NCI-H146 treated with DMSO at 0.1 percent for 48 hours (cell line): ENCODE measurements at regions not wholly inside any gene's neighbourhood (a gene's known extent, or its start where the extent isn't known, plus 50 kb on each side); places are given as distances from the start of the nearest gene placed in this dataset.
A peak's percentile ranks its signal among the peaks of the same experiment; 100 is the strongest.

Experiments used
- DNase-seq: peaks from one replicate; lab custom pipeline; 2025; ENCODE audit not compliant: unreplicated experiment; lab: John Stamatoyannopoulos, UW

DNA sequence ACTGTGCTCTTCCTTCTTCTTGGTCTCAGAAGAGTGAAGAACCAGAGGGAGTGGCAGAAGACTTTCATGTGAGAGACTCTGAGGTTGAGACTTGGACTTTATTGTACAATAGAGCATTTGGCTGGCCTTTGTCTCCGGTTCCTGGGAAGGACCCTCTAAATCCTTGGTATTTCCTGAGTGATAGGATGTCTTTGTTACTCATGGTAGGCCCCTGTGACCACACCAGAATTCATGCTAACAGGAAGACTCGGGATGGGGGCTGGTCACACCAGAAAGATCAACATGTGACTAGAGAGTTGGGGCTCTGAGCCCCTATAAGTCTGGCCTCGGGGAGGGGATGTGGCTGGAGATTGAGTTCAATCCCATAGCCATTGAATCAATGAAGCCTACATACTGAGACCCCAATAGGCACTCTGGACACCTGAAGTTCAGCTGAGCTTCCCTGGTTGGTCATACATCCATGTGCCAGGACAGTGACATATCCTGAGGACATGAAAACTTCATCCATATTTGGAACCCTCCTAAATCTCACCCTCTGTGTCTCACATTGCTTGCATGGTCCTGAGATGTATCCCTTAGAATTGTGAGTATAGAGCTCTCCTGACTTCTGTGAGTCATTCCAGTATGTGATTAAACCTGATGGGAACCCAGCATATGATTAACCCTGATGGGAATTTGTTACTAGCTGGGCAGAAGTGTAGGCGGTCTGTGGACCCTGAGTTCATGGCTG lies 201.7 kb downstream of the GADD45G start:
- no peak for DNase-seq

DNA sequence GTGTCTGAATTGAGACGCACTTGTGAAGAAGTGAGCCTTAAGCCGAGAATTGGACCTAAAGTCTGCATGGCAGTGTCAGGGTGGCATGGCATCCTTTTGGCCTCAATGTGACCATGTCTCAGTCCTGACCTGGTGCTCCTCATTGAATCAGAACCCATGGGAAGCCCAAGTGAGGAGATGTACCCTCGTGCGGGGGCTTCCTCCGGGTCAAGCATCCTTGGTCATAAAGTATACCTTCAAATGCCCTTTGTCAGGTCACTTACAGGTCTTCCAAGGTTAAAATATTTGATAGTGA lies 202.2 kb downstream of the GADD45G start:
- DNase-seq: no peak

GRCh38 chr9:89807682-89808075 lies 202.9 kb downstream of the GADD45G start:
- no peak for DNase-seq

DNA sequence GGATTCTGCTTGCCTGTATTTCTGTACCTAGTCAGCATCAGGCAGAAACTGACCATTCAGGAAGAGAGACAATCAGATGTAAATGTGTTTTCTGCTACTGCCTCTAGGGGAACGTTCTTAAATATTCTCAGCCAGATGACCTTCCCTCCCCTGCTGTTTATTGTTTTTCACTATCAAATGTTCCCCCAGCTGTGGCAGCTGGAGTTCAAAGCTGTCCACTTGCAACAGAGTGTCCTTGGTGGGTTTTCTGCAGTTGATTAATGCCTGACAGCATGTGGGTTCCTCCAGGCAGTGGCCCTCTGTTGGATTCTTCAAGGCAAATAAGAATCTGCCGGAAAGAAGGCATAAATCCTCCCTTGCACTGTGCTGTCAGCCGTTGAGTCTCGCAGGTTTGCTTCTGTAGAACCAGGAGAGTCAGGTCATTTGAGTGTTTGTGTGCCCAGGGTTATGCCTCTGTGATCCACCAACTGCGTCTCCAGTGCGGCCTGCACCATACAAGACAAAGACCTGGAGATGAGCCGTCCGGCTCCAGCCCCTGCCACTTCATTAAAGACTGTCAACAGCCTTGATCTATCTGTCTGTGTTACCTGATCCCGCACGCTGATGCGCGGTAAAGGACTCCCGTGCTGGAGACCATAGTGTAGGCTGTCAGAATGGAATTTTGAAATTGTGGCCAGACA lies 203.4 kb downstream of the GADD45G start:
- peak; percentile 34 for DNase-seq

DNA sequence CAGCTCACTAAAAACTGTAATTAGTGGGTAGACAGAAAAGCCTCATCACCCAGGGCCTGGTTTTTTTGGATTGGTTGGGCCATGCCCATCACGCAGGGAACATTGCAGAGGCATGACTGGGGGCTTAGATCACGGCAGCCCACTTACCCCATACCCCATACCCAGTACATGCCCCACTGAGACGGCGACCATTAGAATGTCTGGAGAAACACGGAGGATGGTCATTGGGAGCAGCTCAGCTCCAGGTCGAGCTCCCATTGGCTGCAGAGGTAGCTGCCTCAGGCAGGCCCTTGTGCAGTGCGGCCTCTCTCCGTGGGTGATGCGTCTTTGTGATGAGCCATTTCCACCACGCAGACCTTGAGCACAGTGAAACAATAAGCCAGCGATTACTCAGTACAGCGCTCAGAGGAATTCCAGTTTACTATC lies 204.0 kb downstream of the GADD45G start:
- no peak for DNase-seq

DNA sequence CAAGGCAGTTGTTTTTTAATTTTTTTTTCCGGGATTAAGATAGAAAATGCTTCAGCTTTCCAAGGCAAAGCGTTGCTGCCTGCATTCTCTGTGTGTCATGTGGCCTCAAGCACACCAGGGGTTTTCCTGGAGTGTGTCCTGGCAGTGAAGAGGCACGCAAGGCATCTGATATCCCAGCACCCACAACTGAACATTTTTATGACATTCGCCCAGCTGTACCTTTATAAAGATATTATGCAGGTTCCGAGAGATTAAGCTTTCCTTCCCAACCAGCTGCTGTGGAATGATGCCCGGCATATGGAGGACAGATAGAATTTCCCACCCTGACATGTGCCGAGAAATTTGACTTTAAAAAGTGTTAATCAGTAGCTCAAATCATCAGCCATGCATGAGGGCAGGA lies 205.6 kb downstream of the GADD45G start:
- no peak for DNase-seq

GRCh38 chr9:89811356-89811755 lies 206.5 kb downstream of the GADD45G start:
- no peak for DNase-seq

DNA sequence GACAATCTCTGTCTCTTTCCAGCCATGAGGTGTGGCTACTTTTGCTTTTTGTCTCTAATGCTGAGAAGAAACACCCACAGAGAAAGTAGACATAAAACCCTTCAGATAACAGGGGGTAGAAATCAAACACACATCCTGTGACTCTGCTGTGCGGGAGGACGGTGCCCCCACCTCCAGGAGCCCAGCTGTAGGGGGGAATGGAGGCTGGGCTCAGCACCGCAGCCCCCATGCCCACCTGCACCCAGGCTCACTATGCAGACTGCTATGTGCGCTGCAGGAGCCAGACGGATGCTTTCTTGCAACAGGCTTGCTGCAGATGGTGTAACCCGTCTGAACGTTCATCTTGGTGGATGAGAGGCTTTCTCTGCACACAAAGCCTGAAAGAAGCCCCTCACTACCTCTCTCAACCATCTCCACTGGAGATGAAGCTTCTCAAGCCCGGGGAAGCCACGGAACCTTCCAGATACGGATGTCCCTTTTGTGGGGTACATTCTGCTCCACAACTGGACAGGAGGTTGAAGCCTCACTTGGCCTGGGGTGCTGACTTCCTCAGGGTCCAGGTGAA lies 207.2 kb downstream of the GADD45G start:
- DNase-seq: no peak

GRCh38 chr9:89812556-89813181 lies 207.9 kb downstream of the GADD45G start:
- no peak for DNase-seq

GRCh38 chr9:89813482-89813881 lies 208.7 kb downstream of the GADD45G start:
- DNase-seq: no peak

DNA sequence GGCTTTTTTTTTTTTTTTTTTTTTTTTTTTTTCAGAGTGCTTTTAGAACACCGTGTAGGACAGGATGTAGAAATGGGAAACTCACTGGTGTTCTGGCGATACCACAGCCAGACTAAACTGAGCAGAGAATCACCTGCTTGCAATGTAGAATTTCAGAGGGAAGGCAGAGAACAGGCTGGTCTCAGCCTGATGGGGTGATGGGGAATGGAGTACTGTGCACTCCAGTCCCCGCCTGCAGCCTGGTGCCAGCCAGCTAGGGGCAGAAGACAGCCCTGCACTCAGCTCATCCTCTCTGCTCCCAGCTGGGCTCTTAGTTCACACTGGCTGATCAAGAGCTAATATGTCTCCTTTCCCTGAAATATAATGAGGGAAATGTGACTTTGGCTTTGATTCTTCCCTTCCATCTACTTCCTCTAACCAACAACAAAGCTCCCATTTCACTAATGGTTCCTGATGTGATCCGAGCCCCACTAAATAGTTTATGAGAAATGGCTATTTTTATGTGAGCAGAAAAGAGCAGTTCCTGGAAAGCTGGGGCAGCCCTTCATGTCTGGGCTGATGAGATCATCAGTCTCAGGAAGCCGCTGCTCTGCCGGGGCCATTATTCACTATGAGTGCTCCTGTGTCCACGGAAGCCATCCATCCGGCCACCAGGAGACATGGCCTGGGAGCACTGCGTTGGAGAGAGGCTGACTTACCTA lies 209.7 kb downstream of the GADD45G start:
- DNase-seq: no peak

DNA sequence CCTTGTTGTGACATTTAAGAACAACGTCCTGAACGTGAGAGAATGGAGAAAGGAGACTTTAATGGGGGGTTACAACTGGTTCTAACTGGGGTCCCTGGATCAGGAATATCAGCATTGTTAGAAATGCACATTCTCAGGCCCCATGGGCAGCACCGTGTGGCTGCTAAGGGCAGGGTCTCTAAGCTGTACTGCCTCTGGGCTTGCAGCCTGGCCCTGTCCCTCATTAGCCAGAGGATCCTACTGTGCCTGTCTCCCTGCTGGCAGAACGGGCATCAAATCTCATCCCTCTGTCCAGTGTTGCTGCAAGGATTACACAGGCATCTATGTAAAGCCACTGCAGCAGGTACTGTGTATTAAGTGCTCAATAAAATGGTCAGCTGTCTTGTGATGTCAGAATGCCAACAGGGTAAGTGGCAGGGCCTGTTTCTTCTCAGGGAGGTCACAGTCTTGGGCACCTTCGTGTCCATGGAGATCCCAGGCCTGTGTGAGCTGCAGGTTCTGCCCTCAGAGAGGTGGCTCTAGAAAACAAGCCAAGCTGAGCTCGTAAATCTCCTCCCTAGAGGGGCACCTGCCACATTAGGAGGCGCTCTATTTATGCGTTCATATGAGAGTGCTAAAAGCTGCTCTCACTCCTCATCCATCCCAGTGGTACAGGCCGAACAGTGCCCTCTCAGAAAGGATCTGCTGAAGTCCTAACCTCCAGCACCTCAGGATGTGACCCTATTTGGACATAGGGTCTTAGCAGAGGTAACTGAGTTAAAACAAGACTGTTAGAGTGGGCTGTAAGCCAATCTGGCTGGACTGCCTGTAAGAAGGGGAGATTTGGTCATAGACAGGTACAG lies 210.5 kb downstream of the GADD45G start:
- DNase-seq: no peak

- no peak for DNase-seq
Measured at GRCh38 chr9:89815903-89816573, 211.2 kb downstream of the GADD45G start.

- no peak for DNase-seq
Measured at GRCh38 chr9:89817151-89817950, 212.5 kb downstream of the GADD45G start.

- no peak for DNase-seq
Measured at GRCh38 chr9:89820337-89820736, 215.5 kb downstream of the GADD45G start.

DNA sequence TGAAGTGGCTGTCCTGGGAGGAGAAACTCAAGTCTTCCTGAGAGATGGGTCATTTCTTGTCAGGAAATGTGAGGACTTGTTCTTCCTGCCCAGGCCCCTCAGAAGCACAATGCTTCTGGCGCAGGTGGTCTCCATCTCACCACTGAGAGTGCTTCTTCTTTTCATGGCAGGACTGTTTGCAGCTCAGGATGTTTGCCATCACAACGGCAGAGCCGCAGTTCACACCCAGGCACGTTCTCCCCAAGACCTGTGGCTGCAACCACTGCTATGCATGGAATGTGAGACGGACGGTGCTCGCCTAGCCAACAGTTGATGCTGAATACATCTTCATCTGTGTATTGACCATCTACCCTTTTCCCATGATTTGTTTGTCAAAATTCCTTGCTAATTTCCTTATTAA lies 216.3 kb downstream of the GADD45G start:
- DNase-seq: no peak

DNA sequence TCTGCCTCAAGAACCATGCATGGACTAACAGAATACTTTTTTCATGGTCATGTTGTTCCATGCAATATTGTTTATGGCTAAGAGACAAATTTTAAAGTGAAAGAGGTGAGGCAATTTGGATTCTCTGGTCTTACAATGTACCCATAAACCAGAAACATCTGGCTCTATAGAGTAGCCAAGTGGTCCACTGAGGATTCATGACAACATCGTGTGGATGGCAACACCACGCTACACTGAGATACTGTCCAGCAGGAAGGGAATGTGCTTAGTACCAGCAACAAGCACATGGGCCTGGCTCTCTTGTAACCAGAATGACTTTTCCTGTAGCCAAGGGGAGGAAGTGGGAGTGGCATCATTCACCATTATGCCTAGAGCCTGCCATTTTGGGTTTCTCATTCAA lies 218.2 kb downstream of the GADD45G start:
- no peak for DNase-seq

DNA sequence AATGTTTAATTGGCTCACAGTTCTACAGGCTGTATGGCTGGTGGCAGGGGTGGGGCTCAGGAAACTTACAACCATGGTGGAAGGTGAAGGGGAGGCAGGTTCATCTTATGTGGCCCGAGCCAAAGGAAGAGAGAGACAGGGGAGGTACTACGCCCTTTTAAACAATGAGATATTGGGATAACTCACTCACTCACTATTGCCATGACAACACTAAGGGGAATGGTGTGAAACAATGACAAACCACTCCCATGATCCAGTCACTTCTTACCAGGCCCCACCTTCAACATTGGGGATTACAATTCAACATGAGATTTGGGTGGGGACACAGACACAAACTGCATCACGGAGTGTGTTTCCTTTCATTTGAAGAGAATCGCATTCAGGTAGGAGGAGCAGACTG lies 220.9 kb downstream of the GADD45G start:
- DNase-seq: no peak

- no peak for DNase-seq
Measured at GRCh38 chr9:89826186-89826585, 221.4 kb downstream of the GADD45G start.
